ENCODE measurements at regions not wholly inside any gene's neighbourhood (a gene's known extent, or its start where the extent isn't known, plus 50 kb on each side); places are given as distances from the start of the nearest gene placed in this dataset.

GRCh38 chr2:111219285-111219684 lies 98.6 kb downstream of the BCL2L11 start:
- Mint-ChIP-seq H3K4me3 (ENCODE audit: unreplicated experiment) (no peak overlapping the region), H3K4me1 (ENCODE audit: low read depth) (peaks cover 13% of the 10 kb centered on the region), H3K27me3 (ENCODE audit: low read depth) (no peaks in the 10 kb centered on the region), H3K27ac (ENCODE audit: unreplicated experiment) (no peak overlapping the region), H3K36me3 (ENCODE audit: low read depth) (peaks cover 16% of the 10 kb centered on the region), H3K9me3 (ENCODE audit: low read depth) (peaks cover 14% of the 10 kb centered on the region)
- no peak for DNase-seq (ENCODE audit: low spot score)
- TF ChIP-seq CTCF (IDR thresholded peaks at IDR 0.05), result no peak

GRCh38 chr2:111219734-111220505 lies 99.2 kb downstream of the BCL2L11 start:
- peaks cover 13% of the 10 kb centered on the region for H3K4me1 Mint-ChIP-seq (ENCODE audit: low read depth)
- TF ChIP-seq CTCF (IDR thresholded peaks at IDR 0.05), result no peak
- no peaks in the 10 kb centered on the region for H3K27me3 Mint-ChIP-seq (ENCODE audit: low read depth)
- DNase-seq (ENCODE audit: low spot score), result no peak
- peaks cover 11% of the 10 kb centered on the region for H3K36me3 Mint-ChIP-seq (ENCODE audit: low read depth)
- H3K9me3 Mint-ChIP-seq (ENCODE audit: low read depth), result peaks cover 7% of the 10 kb centered on the region
- H3K4me3 Mint-ChIP-seq (ENCODE audit: unreplicated experiment), result no peak overlapping the region
- no peak overlapping the region for H3K27ac Mint-ChIP-seq (ENCODE audit: unreplicated experiment)

GRCh38 chr2:111220962-111221361 lies 100.2 kb downstream of the BCL2L11 start:
- peaks cover 18% of the 10 kb centered on the region for H3K4me1 Mint-ChIP-seq (ENCODE audit: low read depth)
- peaks cover 15% of the 10 kb centered on the region for H3K36me3 Mint-ChIP-seq (ENCODE audit: low read depth)
- H3K4me3 Mint-ChIP-seq (ENCODE audit: unreplicated experiment), result no peak overlapping the region
- DNase-seq (ENCODE audit: low spot score), result no peak
- TF ChIP-seq CTCF (IDR thresholded peaks at IDR 0.05), result no peak
- no peak overlapping the region for H3K27ac Mint-ChIP-seq (ENCODE audit: unreplicated experiment)
- H3K27me3 Mint-ChIP-seq (ENCODE audit: low read depth), result no peaks in the 10 kb centered on the region
- peaks cover 4% of the 10 kb centered on the region for H3K9me3 Mint-ChIP-seq (ENCODE audit: low read depth)

- no peak for TF ChIP-seq CTCF (IDR thresholded peaks at IDR 0.05)
- no peak overlapping the region for H3K27ac Mint-ChIP-seq (ENCODE audit: unreplicated experiment)
- H3K36me3 Mint-ChIP-seq (ENCODE audit: low read depth), result peaks cover 15% of the 10 kb centered on the region
- DNase-seq (ENCODE audit: low spot score), result no peak
- H3K4me1 Mint-ChIP-seq (ENCODE audit: low read depth), result peaks cover 20% of the 10 kb centered on the region
- peaks cover 4% of the 10 kb centered on the region for H3K9me3 Mint-ChIP-seq (ENCODE audit: low read depth)
- no peak overlapping the region for H3K4me3 Mint-ChIP-seq (ENCODE audit: unreplicated experiment)
- no peaks in the 10 kb centered on the region for H3K27me3 Mint-ChIP-seq (ENCODE audit: low read depth)
Measured at GRCh38 chr2:111221701-111222100, 101.0 kb downstream of the BCL2L11 start.

- no peak for DNase-seq (ENCODE audit: low spot score)
- H3K9me3 Mint-ChIP-seq (ENCODE audit: low read depth), result peaks cover 4% of the 10 kb centered on the region
- H3K27ac Mint-ChIP-seq (ENCODE audit: unreplicated experiment), result no peak overlapping the region
- H3K27me3 Mint-ChIP-seq (ENCODE audit: low read depth), result no peaks in the 10 kb centered on the region
- H3K4me1 Mint-ChIP-seq (ENCODE audit: low read depth), result peaks cover 26% of the 10 kb centered on the region
- H3K4me3 Mint-ChIP-seq (ENCODE audit: unreplicated experiment), result no peak overlapping the region
- H3K36me3 Mint-ChIP-seq (ENCODE audit: low read depth), result peaks cover 15% of the 10 kb centered on the region
- TF ChIP-seq CTCF (IDR thresholded peaks at IDR 0.05), result no peak
Measured at GRCh38 chr2:111222204-111222866, 101.6 kb downstream of the BCL2L11 start.

Data from chondrocyte (in vitro differentiated cells).